ENCODE measurements at regions not wholly inside any gene's neighbourhood (a gene's known extent, or its start where the extent isn't known, plus 50 kb on each side); places are given as distances from the start of the nearest gene placed in this dataset.

DNA sequence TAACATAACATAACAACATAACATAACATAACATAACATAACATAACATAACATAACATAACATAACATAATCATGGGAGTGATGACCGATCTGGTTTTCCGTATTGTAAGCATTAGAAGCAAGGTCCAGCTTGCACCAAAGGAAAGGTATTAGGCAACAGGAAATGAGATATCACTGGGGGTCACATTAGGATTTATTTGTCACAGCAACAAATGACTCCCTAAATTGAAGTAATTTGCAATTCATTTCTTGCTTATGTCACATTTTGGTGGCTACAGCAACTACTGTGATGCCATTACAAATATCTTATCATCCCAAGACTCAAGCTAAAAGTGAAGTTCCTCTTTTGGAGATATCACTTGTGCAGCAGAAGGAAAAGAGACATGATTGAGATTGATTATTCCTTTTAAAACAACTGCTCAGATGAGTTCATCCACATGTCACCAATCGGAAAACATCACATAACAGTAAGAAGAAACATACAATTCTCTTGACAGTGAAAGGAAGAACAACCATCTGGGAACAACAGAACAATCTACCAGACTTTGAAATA lies 1331.1 kb upstream of the RAG2 start:
- DNase-seq (ENCODE audit: low read depth in 1 of 2, low spot score in 1 of 2), result no peak

DNA sequence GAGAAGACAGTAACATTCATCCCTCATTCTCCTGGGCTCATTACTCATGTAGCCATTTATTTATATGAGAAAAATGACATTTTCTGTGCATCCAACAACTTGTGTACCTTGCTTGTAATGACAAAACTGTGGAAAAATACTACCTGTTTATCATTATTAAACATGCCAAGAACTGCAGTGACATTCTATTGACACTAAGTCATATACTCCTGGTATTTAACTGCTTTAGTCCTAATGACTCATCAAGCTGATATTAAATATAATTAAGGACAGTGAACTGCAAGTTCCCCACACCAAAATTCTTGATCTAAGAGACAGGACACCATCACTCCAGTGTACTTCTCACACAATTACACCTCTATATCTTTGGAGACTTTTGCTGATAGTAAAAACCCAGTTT lies 1328.7 kb upstream of the RAG2 start:
- no peak overlapping the region for H3K4me3 ChIP-seq (replicated peaks; ENCODE audit: insufficient read depth, low read length)
- no peak for DNase-seq (ENCODE audit: low read depth in 1 of 2, low spot score in 1 of 2)
- H3K27me3 ChIP-seq (ENCODE audit: insufficient read depth, poor library complexity, severe bottlenecking), result no peaks in the 10 kb centered on the region
- H3K27ac ChIP-seq (replicated peaks), result no peak overlapping the region
- TF ChIP-seq SPI1 (IDR thresholded peaks at IDR 0.05; ENCODE audit: borderline replicate concordance, low read depth) (no peak), GABPA (IDR thresholded peaks at IDR 0.05; ENCODE audit: low read depth) (no peak), POLR2AphosphoS5 (IDR thresholded peaks at IDR 0.05; ENCODE audit: low read depth) (no peak)
- TF ChIP-seq, protein P1, sequence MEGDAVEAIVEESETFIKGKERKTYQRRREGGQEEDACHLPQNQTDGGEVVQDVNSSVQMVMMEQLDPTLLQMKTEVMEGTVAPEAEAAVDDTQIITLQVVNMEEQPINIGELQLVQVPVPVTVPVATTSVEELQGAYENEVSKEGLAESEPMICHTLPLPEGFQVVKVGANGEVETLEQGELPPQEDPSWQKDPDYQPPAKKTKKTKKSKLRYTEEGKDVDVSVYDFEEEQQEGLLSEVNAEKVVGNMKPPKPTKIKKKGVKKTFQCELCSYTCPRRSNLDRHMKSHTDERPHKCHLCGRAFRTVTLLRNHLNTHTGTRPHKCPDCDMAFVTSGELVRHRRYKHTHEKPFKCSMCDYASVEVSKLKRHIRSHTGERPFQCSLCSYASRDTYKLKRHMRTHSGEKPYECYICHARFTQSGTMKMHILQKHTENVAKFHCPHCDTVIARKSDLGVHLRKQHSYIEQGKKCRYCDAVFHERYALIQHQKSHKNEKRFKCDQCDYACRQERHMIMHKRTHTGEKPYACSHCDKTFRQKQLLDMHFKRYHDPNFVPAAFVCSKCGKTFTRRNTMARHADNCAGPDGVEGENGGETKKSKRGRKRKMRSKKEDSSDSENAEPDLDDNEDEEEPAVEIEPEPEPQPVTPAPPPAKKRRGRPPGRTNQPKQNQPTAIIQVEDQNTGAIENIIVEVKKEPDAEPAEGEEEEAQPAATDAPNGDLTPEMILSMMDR (IDR thresholded peaks at IDR 0.05; ENCODE audit: insufficient read depth, low read length), result no peak
- TF ChIP-seq, protein P2, sequence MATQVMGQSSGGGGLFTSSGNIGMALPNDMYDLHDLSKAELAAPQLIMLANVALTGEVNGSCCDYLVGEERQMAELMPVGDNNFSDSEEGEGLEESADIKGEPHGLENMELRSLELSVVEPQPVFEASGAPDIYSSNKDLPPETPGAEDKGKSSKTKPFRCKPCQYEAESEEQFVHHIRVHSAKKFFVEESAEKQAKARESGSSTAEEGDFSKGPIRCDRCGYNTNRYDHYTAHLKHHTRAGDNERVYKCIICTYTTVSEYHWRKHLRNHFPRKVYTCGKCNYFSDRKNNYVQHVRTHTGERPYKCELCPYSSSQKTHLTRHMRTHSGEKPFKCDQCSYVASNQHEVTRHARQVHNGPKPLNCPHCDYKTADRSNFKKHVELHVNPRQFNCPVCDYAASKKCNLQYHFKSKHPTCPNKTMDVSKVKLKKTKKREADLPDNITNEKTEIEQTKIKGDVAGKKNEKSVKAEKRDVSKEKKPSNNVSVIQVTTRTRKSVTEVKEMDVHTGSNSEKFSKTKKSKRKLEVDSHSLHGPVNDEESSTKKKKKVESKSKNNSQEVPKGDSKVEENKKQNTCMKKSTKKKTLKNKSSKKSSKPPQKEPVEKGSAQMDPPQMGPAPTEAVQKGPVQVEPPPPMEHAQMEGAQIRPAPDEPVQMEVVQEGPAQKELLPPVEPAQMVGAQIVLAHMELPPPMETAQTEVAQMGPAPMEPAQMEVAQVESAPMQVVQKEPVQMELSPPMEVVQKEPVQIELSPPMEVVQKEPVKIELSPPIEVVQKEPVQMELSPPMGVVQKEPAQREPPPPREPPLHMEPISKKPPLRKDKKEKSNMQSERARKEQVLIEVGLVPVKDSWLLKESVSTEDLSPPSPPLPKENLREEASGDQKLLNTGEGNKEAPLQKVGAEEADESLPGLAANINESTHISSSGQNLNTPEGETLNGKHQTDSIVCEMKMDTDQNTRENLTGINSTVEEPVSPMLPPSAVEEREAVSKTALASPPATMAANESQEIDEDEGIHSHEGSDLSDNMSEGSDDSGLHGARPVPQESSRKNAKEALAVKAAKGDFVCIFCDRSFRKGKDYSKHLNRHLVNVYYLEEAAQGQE (IDR thresholded peaks at IDR 0.05; ENCODE audit: insufficient replicate concordance, low read depth), result no peak

More for the DNA sequence above, 1331.1 kb upstream of the RAG2 start:
- TF ChIP-seq GABPA (IDR thresholded peaks at IDR 0.05; ENCODE audit: low read depth) (no peak), POLR2AphosphoS5 (IDR thresholded peaks at IDR 0.05; ENCODE audit: low read depth) (no peak), SPI1 (IDR thresholded peaks at IDR 0.05; ENCODE audit: borderline replicate concordance, low read depth) (no peak)
- TF ChIP-seq, protein P1 (IDR thresholded peaks at IDR 0.05; ENCODE audit: insufficient read depth, low read length), result no peak
- TF ChIP-seq, protein P2 (IDR thresholded peaks at IDR 0.05; ENCODE audit: insufficient replicate concordance, low read depth), result no peak
- Histone ChIP-seq H3K4me3 (replicated peaks; ENCODE audit: insufficient read depth, low read length) (no peak overlapping the region), H3K27me3 (ENCODE audit: insufficient read depth, poor library complexity, severe bottlenecking) (no peaks in the 10 kb centered on the region), H3K27ac (replicated peaks) (no peak overlapping the region)

DNA sequence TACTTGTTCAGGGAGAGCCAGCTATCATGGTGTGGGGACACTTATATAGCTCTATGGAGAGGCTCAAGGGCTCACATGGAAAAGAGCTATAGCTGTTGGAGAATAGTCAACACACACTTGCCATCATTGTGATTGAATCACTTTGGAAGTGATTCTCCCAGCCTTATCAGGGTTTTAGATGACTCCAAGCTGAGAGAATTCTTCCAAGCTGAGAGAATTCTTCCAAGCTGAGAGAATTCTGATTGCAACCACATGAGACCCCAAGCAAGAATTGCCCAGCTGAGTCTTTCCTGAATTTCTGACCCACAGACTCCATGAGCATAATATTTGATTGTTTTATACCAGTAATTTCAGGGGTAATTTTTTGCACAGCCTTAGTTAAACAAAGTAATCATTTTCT lies 1318.3 kb upstream of the RAG2 start:
- Histone ChIP-seq H3K27me3 (ENCODE audit: insufficient read depth, poor library complexity, severe bottlenecking) (no peaks in the 10 kb centered on the region), H3K4me3 (replicated peaks; ENCODE audit: insufficient read depth, low read length) (no peak overlapping the region), H3K27ac (replicated peaks) (no peak overlapping the region)
- DNase-seq (ENCODE audit: low read depth in 1 of 2, low spot score in 1 of 2), result no peak
- TF ChIP-seq SPI1 (IDR thresholded peaks at IDR 0.05; ENCODE audit: borderline replicate concordance, low read depth) (no peak), GABPA (IDR thresholded peaks at IDR 0.05; ENCODE audit: low read depth) (no peak), POLR2AphosphoS5 (IDR thresholded peaks at IDR 0.05; ENCODE audit: low read depth) (no peak)
- TF ChIP-seq, protein P1 (IDR thresholded peaks at IDR 0.05; ENCODE audit: insufficient read depth, low read length), result no peak
- TF ChIP-seq, protein P2 (IDR thresholded peaks at IDR 0.05; ENCODE audit: insufficient replicate concordance, low read depth), result no peak

Measured in HL-60 (cell line).